Stimulated activated CD4-positive, alpha-beta T cell treated with anti-CD3 and anti-CD28 coated beads, Interleukin-2, amount 100 ng/mL, for 4 hours (primary cell): ENCODE measurements at regions not wholly inside any gene's neighbourhood (a gene's known extent, or its start where the extent isn't known, plus 50 kb on each side); places are given as distances from the start of the nearest gene placed in this dataset.

Source experiments
- DNase-seq: peaks from one replicate; pipeline ENCODE4 v3.0.0-alpha.2; 2020; ENCODE audit warnings: low read depth

DNA sequence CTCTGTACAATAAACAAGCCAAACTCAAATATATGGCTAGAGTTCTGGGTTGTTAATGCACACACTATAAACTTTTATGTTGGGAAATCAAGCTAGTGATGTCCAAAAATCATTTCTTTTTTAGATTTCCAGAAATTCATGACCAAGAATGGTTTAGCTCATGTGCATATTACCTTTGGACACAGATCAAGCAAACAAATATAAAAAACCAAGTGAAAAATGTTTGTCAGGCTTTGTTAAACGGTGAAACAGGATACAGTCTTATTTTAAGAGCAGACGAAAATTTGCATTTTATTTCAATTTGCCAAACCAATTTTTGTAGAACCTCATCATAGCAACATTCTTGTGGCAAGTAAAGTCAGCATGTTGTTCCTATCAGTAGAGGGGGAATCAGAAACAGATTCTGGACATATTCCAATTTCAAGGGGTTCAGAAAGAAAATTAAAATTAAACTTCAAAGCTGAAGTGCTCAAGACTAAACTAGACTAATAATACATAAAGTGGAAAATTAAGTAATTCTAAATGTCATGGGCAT is 413.6 kb downstream of the TRIML1 start:
- no peak for DNase-seq

GRCh38 chr4:188554413-188554812 is 415.2 kb downstream of the TRIML1 start:
- no peak for DNase-seq

- no peak for DNase-seq
Observed at GRCh38 chr4:188573104-188573503, 433.9 kb downstream of the TRIML1 start.

GRCh38 chr4:188578657-188579056 is 439.4 kb downstream of the TRIML1 start:
- no peak for DNase-seq

- DNase-seq: no peak
Observed at GRCh38 chr4:188596021-188596420, 456.8 kb downstream of the TRIML1 start.

DNA sequence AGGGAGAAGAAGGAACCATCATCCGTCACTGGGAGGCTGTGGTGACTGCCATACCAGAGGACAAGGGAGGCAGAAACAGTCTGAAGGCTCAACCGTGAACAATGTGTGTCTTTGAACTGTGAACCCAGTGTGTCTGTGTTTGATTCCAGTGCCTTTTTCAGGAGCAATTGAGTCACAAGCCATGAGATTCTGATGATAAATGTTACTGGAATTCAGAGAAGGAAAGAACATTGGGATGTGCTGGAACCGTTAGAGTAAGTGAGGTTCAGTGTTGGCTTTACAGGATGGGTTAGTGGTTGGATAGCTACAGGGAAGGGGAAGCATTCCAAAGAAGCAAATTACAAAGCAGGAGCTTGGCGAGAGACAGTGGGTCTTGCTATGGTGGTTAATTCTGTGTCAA is 464.4 kb downstream of the TRIML1 start:
- no peak for DNase-seq

DNA sequence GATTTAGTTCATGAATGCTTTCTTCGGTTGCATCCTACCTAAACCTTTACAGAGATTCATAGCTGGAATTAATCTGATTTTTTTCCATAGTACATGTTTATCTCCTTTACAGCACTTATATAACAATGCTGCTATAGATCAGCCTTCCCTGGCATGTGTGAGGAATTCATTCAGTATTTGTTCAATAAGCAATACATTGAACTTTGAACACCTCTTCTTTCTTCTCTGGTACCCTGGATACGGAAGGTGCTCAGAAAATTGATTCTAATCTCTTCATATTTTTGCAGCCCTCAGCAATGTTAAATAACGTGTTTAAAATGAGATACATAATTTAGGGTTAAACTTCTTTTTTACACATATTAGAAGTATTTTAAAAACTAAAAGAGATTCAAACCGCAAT is 467.4 kb downstream of the TRIML1 start:
- DNase-seq: no peak

- no peak for DNase-seq
Observed at GRCh38 chr4:188611143-188611542, 471.9 kb downstream of the TRIML1 start.

GRCh38 chr4:188612659-188613058 is 473.4 kb downstream of the TRIML1 start:
- no peak for DNase-seq

GRCh38 chr4:188613976-188614375 is 474.7 kb downstream of the TRIML1 start:
- DNase-seq: no peak

- no peak for DNase-seq
Observed at GRCh38 chr4:188619456-188620149, 480.4 kb downstream of the TRIML1 start.

DNA sequence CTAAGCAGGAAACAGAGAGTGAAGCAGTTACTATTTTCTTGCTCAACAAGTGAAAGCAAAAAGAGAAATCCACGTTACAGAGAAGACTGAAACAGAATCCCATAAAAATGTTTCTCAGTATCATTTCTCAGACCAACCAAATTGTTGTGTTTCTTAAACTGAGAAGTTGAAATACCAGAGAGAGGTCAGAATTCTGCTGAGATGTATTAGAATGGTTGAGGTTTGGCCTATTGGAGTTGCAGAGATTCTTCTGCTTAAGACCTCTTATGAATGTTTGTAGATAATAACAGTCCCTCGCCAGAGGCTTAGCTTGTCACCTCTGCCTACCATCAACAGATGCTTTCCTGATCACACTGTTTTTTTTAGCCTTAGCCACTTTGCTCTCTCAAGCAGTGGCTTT is 481.4 kb downstream of the TRIML1 start:
- no peak for DNase-seq

DNA sequence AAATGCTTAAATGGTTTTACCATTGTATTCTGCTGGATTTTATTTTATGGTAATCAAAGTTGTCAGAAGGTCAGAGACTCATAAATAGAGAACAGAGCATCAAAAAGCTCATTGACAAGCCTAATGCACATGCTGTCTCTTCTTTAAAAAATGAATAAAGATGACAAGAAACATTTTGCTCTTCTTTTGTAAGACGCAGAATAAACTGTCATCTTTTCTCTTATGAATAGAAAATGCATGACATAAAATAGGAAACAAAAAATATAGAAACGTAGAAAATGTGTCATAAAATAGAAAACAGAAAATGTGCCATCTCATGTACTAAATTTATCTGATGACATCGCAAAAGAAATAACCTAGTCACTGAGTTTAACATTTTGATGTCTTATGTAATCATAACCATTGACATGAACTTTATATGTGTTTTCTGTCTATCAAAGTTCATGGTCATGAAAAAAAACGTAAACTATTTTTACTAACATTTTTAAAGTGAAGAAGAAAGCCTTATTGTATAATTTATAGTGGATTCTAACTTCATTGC is 484.1 kb downstream of the TRIML1 start:
- no peak for DNase-seq

GRCh38 chr4:188624370-188624769 is 485.1 kb downstream of the TRIML1 start:
- no peak for DNase-seq

- DNase-seq: no peak
Observed at GRCh38 chr4:188627892-188628291, 488.7 kb downstream of the TRIML1 start.

DNA sequence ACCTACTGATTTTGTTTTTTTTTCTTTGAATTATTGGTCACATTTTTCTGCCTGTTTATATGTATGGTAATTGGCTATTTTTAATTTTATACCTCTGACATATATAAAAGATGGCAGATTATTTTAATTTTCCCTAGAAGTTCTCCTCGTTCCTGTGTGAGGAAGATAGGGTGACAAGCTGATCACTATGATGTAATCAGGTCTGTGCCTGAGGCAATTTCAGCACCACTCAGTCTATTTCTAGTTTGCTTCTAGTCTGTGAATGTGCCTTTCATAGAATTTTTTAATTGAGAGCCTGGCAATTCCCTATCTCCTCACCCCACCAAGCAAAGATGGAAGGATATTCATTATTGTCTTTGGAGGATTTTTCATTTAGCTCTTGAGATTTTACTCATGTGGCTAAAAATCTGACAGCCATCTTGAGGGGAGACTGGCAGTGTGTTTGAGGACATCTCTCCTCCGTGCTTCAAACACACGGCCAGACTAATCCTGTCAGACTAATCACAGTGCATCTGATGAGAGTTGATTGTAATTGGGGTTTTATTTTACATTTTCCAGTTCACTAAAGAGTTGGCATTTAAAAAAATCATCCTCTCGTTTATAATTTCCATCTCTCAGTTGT is 500.3 kb downstream of the TRIML1 start:
- DNase-seq: no peak

DNA sequence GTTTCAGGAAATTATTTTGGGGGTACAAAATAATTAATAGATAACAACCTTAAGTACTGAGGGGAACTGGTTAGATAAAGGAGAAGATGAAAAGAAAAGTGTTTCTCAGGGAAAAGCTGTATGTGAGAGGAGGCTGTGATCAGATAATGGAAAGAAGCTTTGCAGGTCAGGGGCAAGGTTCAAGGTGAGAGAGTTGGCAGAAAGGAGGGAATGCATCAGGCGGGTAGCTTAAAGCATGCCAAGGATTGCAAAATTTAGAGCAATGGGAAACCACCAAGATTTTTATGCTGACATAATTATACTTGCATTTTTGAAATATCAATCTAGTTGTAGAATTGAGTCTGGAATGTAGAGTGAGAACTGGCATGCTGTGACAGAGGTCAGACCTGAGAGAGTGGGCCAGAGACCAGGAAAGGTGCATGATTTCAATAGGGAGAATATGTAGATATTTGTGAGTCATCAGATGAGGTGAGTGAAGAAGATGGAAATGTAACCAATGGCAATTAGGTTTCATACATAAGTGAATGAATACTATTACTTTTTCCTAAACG is 508.7 kb downstream of the TRIML1 start:
- DNase-seq: no peak

GRCh38 chr4:188649635-188650034 is 510.4 kb downstream of the TRIML1 start:
- no peak for DNase-seq

- no peak for DNase-seq
Observed at GRCh38 chr4:188650516-188650915, 511.3 kb downstream of the TRIML1 start.

DNA sequence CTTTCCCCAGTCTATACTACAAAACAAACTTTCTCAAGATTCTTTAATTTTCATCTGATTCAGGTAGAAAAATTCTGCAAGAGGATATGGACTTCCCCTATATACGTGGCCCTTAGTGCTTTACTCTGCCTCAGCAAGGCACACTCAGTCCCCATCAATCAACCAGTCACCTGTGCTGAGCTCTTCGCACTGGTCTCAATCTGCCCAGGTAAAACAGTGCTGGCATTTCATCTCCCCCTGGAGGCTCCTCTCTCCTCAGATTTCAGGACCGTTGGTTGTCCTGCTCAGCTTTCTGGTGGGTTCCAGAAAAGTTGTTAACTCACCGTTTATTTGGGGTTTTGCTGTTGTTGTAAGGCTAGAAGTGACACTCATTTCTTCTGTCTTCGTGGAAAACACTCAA is 518.1 kb downstream of the TRIML1 start:
- DNase-seq: no peak

- DNase-seq: no peak
Observed at GRCh38 chr4:188658958-188659522, 519.8 kb downstream of the TRIML1 start.

DNA sequence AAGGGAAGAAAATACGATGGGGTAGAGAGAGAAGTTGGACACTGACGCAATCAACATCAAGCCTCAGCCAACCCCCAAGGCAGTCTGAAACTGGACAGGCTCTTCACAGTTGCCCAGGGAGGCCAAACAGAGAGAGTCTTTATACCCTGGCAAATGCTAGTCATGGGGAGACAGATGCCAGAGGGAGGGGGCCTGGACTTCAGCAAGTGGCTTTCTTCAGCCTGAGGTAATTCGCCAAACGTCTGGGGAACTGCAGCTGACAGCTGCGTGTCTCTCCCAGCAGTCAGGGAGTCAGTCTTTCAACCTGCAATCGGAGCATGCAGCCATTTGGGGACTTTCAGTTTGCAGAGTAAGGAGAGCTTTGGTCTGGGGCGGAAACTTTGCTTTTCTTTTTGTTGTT is 521.6 kb downstream of the TRIML1 start:
- no peak for DNase-seq

DNA sequence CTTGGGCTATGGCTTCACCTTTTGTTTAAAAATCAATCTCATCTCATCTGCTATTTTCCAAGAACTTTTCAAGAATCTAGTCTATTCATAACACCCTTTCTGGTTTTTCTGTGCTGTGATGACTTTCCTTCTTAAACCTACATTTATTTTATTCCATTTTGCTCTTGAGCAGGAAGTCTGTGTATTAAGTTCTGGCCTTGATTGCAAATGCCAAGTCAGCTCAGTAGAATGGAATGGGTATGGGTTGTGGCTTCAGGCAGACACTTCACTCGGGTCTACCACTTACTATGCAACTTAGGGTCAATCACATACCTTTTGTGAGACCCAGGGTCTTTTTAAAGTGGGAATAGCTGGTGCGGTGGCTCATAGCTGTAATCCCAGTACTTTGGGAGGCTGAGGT is 522.3 kb downstream of the TRIML1 start:
- no peak for DNase-seq
